ENCODE measurements at regions not wholly inside any gene's neighbourhood (a gene's known extent, or its start where the extent isn't known, plus 50 kb on each side); places are given as distances from the start of the nearest gene placed in this dataset.

DNA sequence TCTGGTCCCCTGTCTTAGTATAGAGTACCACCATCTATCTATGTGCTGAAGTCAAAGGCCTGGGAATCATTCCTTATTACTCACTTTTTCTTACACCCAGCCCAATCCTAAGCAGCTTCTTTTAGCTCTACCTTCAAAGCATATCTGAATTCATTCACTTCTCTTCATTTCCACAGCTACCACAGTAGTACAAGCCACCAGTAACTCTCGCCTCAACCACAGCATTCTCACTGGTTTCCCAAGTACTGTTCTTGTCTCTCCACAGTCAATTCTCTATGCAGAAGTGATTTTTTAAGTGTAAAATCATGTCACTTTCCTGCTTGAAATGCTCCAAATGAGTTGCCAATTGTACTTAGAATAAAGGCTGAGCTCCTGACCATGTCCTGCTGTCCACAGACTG, 401.7 kb downstream of the OXSM start:
- Histone ChIP-seq H3K9me1 (ENCODE audit: control insufficient read depth, extremely low read depth, insufficient read depth, low read length) (no peaks in the 10 kb centered on the region), H3K4me1 (ENCODE audit: control insufficient read depth, extremely low read depth, insufficient read depth, low read length) (no peaks in the 10 kb centered on the region), H4K20me1 (ENCODE audit: control insufficient read depth, extremely low read depth, insufficient read depth, low read length) (no peaks in the 10 kb centered on the region), H3K27me3 (ENCODE audit: control insufficient read depth, extremely low read depth, insufficient read depth, low read length) (no peaks in the 10 kb centered on the region), H3K4me2 (ENCODE audit: control insufficient read depth, extremely low read depth, insufficient read depth, low read depth, low read length) (no peak overlapping the region), H3K27ac (ENCODE audit: control insufficient read depth, insufficient read depth, low read length) (no peak overlapping the region), H3K36me3 (ENCODE audit: control insufficient read depth in 2 of 2, extremely low read depth in 1 of 2, insufficient read depth in 2 of 2, low read length in 2 of 2) (no peaks in the 10 kb centered on the region), H2AFZ (ENCODE audit: control insufficient read depth, low read length) (no peak overlapping the region), H3K9ac (ENCODE audit: control insufficient read depth, extremely low read depth, insufficient read depth, low read length) (no peak overlapping the region), H3K9me3 (ENCODE audit: control insufficient read depth, low read depth, low read length) (no peaks in the 10 kb centered on the region), H3K79me2 (ENCODE audit: control insufficient read depth, insufficient read depth, low read length) (no peaks in the 10 kb centered on the region), H3K4me3 (ENCODE audit: control insufficient read depth in 2 of 3, extremely low read depth in 1 of 3, insufficient read depth in 2 of 3, low read depth in 1 of 3, low read length in 3 of 3) (no peak overlapping the region)
- TF ChIP-seq, protein P1, sequence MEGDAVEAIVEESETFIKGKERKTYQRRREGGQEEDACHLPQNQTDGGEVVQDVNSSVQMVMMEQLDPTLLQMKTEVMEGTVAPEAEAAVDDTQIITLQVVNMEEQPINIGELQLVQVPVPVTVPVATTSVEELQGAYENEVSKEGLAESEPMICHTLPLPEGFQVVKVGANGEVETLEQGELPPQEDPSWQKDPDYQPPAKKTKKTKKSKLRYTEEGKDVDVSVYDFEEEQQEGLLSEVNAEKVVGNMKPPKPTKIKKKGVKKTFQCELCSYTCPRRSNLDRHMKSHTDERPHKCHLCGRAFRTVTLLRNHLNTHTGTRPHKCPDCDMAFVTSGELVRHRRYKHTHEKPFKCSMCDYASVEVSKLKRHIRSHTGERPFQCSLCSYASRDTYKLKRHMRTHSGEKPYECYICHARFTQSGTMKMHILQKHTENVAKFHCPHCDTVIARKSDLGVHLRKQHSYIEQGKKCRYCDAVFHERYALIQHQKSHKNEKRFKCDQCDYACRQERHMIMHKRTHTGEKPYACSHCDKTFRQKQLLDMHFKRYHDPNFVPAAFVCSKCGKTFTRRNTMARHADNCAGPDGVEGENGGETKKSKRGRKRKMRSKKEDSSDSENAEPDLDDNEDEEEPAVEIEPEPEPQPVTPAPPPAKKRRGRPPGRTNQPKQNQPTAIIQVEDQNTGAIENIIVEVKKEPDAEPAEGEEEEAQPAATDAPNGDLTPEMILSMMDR (optimal IDR thresholded peaks at IDR 0.05 in 1 of 3, IDR thresholded peaks at IDR 0.05 in 1 of 3, conservative IDR thresholded peaks at IDR 0.05 in 1 of 3; ENCODE audit: extremely low read depth in 1 of 3, insufficient read depth in 2 of 3, low read length in 3 of 3), result no peak
- TF ChIP-seq EZH2 (IDR thresholded peaks at IDR 0.05; ENCODE audit: low read length), result no peak
- dilution Hi-C loops (cut with MboI; ENCODE audit: extremely low pct_ligation_motif_present, low sequenced_read_pairs), result no loop called here
- DNase-seq (ENCODE audit: low read depth, low spot score) (no peak), FAIRE-seq (no peak)

DNA sequence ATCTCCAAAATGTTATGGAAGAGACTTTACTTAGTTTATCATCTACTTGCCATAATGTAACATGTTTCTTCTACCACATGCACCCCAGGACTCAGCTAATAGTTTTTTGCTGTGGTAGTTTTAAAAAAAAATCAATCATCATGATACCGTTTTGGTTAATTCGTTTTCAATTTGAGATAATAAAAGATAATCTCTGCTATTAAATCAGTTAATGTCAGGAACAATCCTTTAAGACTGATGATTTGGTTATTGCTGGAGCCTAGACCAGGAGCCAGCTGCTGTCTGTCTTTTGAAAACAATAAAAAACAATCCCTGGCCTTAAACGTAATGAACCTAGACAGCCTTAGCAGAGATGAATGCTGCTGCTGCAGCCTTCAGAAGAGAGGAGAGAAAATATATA, 403.7 kb downstream of the OXSM start:
- no peak for TF ChIP-seq EZH2 (IDR thresholded peaks at IDR 0.05; ENCODE audit: low read length)
- TF ChIP-seq, protein P1 (optimal IDR thresholded peaks at IDR 0.05 in 1 of 3, IDR thresholded peaks at IDR 0.05 in 1 of 3, conservative IDR thresholded peaks at IDR 0.05 in 1 of 3; ENCODE audit: extremely low read depth in 1 of 3, insufficient read depth in 2 of 3, low read length in 3 of 3), result no peak
- dilution Hi-C loops (cut with MboI; ENCODE audit: extremely low pct_ligation_motif_present, low sequenced_read_pairs), result no loop called here
- H3K9ac ChIP-seq (ENCODE audit: control insufficient read depth, extremely low read depth, insufficient read depth, low read length), result no peak overlapping the region
- H3K9me3 ChIP-seq (ENCODE audit: control insufficient read depth, low read depth, low read length), result no peaks in the 10 kb centered on the region
- no peak overlapping the region for H3K4me2 ChIP-seq (ENCODE audit: control insufficient read depth, extremely low read depth, insufficient read depth, low read depth, low read length)
- no peaks in the 10 kb centered on the region for H4K20me1 ChIP-seq (ENCODE audit: control insufficient read depth, extremely low read depth, insufficient read depth, low read length)
- H2AFZ ChIP-seq (ENCODE audit: control insufficient read depth, low read length), result no peak overlapping the region
- H3K4me1 ChIP-seq (ENCODE audit: control insufficient read depth, extremely low read depth, insufficient read depth, low read length), result no peaks in the 10 kb centered on the region
- H3K4me3 ChIP-seq (ENCODE audit: control insufficient read depth in 2 of 3, extremely low read depth in 1 of 3, insufficient read depth in 2 of 3, low read depth in 1 of 3, low read length in 3 of 3), result no peak overlapping the region
- no peak for DNase-seq (ENCODE audit: low read depth, low spot score)
- FAIRE-seq, result no peak
- H3K27ac ChIP-seq (ENCODE audit: control insufficient read depth, insufficient read depth, low read length), result no peak overlapping the region
- H3K9me1 ChIP-seq (ENCODE audit: control insufficient read depth, extremely low read depth, insufficient read depth, low read length), result no peaks in the 10 kb centered on the region
- no peaks in the 10 kb centered on the region for H3K27me3 ChIP-seq (ENCODE audit: control insufficient read depth, extremely low read depth, insufficient read depth, low read length)
- no peaks in the 10 kb centered on the region for H3K36me3 ChIP-seq (ENCODE audit: control insufficient read depth in 2 of 2, extremely low read depth in 1 of 2, insufficient read depth in 2 of 2, low read length in 2 of 2)
- no peaks in the 10 kb centered on the region for H3K79me2 ChIP-seq (ENCODE audit: control insufficient read depth, insufficient read depth, low read length)

All from keratinocyte (primary cell).